HEK293 (cell line): ENCODE measurements at regions not wholly inside any gene's neighbourhood (a gene's known extent, or its start where the extent isn't known, plus 50 kb on each side); places are given as distances from the start of the nearest gene placed in this dataset.

Experiments
- CTCF ChIP-seq: fragments of 450-650 bp; formaldehyde crosslinking; IDR thresholded peaks from 2 replicates; pipeline ENCODE4 v1.5.1; 2016; ENCODE audit warnings: missing biosample characterization, missing genetic modification characterization
- KLF16 ChIP-seq: fragments of 450-650 bp; formaldehyde crosslinking; IDR thresholded peaks from 2 replicates; pipeline ENCODE4 v1.5.1; 2017; ENCODE audit warnings: missing biosample characterization, missing genetic modification characterization
- REST ChIP-seq: fragments of 450-650 bp; formaldehyde crosslinking; IDR thresholded peaks from 2 replicates; pipeline ENCODE4 v1.5.1; 2016; ENCODE audit warnings: missing biosample characterization, missing genetic modification characterization
- TCF7L2 ChIP-seq: IDR thresholded peaks from 2 replicates; pipeline ENCODE4 v1.6.1; 2011; ENCODE audit warnings: low read depth, mild to moderate bottlenecking, inconsistent platforms, low read length, moderate library complexity, borderline replicate concordance
- ZFP3 ChIP-seq: fragments of 450-650 bp; formaldehyde crosslinking; IDR thresholded peaks from 2 replicates; pipeline ENCODE4 v1.5.1; 2016; ENCODE audit warnings: low read depth, missing biosample characterization, missing genetic modification characterization
- ZNF121 ChIP-seq: fragments of 450-650 bp; formaldehyde crosslinking; IDR thresholded peaks from 2 replicates; pipeline ENCODE4 v1.5.1; 2016; ENCODE audit warnings: missing biosample characterization, missing genetic modification characterization
- ZNF416 ChIP-seq: fragments of 450-650 bp; formaldehyde crosslinking; IDR thresholded peaks from 2 replicates; pipeline ENCODE4 v1.5.1; 2016; ENCODE audit warnings: missing biosample characterization, missing genetic modification characterization

- TF ChIP-seq ZFP3 (tag by site-specific recombination) (no peak), REST (tag by site-specific recombination) (no peak), TCF7L2 (no peak), ZNF121 (tag by site-specific recombination) (no peak), CTCF (tag by site-specific recombination) (no peak), KLF16 (tag by site-specific recombination) (no peak), ZNF416 (tag by site-specific recombination) (no peak)
Observed at GRCh38 chr15:78702609-78703333, 61.8 kb upstream of the CHRNB4 start.
